HS-5 (cell line): ENCODE measurements at regions not wholly inside any gene's neighbourhood (a gene's known extent, or its start where the extent isn't known, plus 50 kb on each side); places are given as distances from the start of the nearest gene placed in this dataset.

Source experiments
- DNase-seq: peaks from one replicate; pipeline ENCODE4 v3.0.0-alpha.2; 2012; ENCODE audit warnings: low read depth

DNA sequence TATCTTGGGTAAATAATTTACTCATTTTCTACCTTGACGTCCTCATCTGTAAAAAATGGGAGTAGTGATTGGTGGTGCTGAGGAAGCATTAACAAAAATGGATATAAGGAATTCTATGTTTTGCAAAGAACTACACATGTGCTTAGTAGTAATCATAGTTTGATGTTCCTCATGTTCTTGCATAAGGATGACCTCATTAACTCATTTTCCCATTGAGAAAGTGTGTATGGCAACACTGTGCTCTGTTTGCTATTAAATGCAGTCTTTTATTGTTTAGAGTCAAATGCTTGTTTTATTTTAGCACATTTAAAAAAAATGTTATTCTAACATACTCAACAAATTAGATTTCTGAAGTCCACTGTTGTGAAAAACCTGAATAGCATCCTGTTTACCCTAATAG, 211.2 kb upstream of the RSPO3 start:
- no peak for DNase-seq

DNA sequence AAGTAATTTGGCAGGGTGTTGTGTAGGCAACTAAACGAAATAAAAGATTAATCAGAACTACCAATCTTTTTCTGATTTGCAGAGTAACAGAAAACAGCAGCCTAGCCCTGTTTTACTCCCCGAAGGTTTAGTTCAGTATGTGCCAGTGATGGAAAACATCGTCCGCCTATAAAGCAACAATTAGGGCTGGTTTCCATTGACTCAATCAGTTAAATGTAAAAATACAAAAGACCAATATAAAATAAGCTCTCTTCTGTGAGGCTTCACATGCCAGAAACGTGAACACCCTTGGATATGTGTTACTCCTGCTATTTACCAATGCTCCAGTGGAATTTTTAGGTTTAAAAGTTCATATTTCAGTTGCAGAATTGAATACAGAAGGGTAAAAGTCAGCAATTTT, 210.5 kb upstream of the RSPO3 start:
- DNase-seq = no peak

DNA sequence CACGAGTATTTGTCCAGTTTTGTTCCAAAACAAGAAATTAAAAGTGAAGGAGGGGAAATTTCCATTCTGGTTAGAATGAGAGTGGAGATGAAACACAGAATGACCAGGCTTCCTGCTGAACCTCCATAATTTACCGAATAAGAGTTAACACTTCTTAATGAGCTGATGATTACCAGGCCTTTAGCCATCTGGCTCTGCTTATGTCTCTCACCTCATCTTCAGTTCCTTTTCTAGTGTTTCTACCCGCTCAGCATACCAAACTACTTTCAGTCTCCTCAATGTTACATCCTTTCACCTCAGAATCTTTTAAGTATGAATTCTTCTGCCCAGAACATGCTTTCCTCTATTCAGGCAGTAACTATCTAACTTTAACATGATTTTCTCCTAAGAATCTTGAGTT, 209.0 kb upstream of the RSPO3 start:
- no peak for DNase-seq

DNA sequence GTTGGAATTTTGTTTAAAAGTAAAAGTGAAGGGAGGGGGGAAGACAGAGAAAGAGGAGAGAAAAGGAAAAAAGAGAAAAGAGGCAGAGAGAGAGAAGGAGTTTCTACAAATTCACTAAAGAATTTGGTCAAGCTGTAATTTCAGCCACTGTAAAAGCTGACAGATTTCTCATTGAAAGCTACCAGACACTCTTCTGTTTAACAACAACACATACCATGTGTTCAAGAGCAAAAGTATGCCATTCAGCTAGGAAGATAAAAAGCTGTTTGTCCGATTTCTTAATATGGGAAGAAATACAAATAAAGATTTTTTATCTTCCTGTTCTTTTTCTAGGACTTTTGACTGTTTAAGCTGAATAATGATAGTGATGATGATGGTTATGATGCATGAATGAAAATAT, 204.8 kb upstream of the RSPO3 start:
- no peak for DNase-seq

DNA sequence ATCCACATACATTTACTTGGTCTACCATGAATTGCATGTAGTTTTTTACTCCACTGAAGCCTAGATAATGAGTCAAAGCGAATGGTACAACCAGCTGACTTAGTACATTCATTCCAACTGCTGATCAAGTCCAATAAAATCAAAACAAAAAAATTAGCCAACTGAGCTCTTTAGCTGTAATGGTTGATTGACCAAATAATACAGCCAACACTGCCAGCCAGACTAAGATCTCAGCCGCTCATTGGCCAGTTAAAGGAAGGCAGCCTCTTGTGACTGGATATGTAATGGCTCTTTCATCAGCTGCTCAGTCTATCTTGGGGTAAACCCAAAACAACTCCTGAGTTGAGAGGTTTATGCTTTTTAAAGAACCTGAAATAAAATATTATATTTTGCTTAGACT, 204.3 kb upstream of the RSPO3 start:
- no peak for DNase-seq

DNA sequence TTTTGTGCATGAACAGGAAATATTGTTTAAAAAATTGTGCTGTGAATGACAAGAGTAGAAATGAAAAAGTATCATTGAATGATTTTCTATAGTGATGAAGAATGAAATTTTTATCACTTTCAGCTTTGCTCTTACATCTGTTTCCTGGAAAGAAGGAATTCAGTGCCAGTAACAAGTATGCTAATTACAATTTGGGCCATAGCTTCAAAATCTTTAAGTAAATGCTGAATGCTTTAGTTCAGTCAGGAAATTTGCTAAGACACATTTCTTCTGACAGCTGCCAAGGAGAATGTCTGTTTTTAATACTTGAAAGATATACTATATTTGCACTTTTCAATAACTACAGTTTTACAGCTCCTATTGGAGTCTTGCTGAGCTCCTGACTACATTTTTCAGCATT, 203.7 kb upstream of the RSPO3 start:
- no peak for DNase-seq

DNA sequence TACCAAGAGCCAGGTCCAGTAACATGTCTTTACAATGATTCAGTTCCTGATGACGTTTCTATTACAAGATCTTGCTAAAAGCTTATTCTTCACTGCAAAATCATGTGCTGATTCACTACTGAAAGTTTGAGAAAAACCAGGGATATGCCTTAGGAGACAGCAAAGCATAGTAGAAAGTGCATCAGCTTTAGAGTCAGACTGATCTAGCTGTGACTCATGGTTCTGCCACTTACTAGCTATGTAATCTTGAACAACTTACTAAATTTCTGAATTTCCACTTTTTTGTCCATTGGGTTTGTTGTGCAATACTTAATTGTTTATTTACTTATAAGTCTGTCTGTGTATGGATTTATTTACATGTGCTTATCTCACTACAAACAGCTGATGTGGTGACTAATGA, 198.5 kb upstream of the RSPO3 start:
- DNase-seq = peak; percentile 95

DNA sequence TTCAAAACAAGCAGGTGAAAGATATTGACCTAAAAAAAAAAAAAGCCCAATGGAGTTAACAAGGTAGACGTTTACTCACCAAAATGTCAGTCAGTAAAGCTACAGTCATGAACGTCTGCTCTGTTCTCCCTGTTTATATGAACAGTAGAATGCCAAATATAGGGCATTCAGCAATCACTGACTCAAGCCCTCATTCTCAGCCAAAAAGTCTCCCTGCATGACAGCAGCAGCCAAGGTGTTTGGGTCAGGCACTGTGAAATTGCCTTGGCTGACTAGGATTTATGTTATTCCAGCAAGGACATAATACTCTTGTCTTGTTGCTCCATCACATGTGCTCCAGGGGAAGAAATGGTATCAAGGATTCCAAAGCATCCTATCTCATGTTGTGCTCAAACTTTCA, 194.7 kb upstream of the RSPO3 start:
- no peak for DNase-seq

DNA sequence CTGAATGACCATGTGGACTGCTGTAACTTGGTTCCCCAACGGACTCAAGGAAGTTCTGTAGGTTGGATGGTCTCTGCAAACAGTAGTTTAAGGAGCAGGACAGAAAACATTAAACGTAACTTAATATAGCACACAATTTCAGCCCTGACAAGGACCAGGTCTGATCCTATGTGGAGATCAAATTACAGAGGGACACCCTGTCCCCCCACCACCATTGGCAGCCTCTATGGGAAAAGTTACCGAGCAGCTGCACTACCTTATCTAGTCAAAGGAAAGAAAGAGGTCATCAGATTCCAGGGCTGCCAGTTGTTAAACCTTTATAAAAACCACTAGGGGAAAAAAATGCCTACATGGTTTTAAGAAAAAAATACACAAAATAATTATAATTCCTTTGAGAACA, 191.5 kb upstream of the RSPO3 start:
- no peak for DNase-seq

DNA sequence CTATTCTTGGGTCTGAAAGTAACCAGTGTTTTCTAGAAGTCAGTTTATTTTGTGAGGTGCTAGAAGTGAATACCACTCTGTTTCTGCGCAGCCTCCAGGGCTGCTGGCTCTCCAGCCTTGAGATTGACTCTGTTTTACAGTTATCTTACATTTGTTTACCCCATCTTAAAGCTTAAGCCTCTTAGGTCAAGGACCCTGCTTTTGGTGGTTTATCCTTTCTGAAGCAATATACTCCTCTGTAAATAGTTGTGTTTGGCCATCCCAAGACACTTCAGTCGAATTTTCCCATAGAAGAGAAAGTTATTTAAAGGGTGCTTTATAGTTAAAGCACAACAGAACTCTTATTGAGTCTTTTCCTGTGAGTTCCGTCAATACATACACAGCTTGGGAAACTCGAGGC, 190.6 kb upstream of the RSPO3 start:
- no peak for DNase-seq

DNA sequence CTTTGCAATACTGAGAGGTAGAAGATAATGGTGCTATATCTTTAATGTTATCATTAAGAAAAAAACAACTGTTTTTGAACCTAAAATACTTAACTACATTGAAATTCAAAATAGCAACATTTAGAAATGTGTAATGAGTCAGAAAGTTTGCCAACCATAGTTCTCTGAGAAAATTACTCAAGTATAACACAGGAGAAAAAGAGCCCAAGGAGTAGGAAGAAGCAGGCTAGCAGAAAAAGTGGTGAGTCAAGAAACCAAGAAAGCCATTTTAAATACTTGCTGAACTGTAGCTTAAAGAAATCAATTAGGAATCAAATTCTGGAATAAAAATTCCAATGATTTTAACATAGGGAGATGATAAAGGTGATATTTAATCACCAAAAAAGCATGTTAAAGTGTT, 181.0 kb upstream of the RSPO3 start:
- DNase-seq = no peak

DNA sequence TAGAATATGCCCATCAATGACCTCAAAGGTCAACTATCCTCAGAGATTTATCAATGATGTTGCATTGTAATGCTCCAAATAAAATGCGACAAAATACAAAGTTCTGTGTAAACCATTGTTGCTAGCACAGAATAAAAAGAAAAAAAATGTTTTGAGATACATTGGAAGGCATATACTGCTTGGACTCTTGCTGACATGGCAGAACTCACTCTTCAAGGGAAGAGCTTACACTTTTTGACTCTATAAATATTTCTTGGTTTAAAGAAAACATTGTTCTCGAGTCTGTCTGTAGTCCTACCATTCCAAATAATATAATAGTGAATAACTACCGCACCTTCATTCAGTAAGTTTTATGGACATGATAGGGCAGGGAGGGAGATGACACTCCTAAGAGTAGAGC, 178.7 kb upstream of the RSPO3 start:
- no peak for DNase-seq

DNA sequence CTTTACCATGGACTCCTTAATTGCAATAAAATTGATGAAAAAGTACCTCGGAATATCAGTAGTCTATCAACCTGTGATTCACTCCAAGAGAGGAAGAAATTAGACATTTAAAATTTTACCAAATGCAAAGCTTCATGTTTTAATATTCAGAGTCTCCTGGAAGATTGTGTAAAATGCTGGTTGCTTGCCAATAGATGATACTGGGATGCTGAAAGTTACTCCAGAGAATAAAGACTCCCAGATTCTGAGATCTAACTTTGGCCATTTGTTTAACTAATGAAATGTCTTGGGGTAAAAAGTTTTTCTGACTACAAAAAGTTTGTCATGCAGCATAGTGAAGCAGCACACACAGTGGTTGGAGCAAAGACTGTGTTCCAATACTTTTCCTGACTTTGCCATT, 176.7 kb upstream of the RSPO3 start:
- DNase-seq = no peak

DNA sequence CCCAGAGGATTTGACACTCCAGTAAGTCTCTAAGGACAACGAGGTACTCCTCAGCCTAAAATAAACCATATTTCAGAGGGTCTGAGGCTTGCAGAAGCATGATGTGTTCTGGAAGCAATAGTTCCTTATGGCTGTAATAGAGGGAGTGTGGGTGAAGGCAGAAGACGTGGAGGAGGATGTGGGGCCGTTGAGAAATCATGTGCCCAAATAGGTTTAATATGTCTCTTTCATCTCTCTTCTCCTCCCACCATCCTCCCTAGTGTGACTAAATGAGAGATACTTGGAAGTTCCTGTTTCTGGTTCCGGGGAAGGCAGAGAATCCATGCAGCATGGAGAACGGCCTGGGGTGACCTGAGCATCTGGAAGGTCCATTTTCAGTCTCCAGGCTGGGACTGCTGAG, 174.0 kb upstream of the RSPO3 start:
- no peak for DNase-seq

DNA sequence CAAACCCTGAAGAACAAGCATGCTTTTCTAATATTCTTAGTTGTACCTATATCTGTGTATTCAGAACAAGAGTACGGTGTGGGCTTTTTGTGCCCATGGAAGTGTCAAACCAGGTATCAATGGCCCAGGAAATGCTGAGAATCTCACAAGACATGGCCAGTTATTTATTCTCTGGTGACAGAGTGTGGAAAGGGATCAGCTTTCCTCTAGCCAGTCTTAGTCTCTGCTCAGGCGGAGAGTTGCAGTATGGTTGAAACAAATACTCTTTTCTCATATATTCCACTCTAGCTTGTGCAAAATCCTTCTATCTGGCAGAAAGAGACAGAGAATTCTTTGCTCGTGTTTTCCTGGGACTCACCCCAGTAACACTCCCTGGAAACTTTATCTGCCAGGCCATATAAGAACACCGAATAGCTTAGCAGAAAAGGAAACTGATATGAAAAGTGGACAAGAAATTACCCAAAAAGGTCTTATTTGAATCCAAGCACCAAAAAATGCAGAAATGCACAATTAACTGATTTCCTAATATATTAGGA, 173.3 kb upstream of the RSPO3 start:
- DNase-seq = no peak

DNA sequence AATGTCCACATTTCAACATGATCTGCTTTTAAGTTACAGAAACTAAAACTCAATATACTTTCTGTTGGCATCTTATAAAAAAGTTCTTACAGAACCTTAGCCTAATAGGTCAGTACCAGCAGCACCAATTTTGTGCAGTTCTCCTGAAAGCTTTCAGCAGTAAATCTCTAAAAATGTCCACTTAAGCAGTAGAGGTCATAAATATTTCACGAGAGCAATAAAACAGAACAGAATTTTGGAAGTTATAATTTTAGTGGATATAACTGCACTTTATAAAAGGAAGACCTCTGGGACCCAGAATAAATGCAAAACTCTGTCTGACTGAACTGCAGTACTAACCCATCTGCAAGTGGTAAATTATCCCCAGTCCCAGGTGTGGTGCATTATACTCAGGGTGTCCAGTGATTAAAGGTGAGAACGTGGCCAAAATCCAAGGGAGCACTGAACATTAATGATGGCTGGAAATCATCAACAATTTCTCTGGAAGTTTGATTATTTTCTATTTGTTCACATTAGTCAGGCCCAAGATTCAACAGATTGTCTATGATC, 172.6 kb upstream of the RSPO3 start:
- no peak for DNase-seq

DNA sequence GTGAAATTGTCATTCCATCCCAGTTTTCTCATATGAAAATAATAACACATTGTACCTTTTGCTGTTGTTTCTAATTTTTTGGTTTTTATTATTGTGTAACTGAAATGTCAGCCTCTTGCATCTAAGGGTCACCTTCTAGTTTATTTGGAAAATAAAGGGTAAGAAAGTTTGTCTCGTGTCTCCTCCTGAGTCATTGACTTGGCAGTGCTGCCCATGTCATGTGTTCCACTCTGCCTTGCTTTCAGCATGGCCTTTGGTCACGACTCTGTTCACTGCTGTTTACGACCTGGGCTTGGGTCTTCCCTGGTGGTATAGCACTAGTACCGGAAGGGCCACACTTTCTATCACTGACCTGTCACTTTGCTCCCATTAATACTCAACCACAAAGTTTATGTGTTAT, 171.4 kb upstream of the RSPO3 start:
- DNase-seq = no peak

DNA sequence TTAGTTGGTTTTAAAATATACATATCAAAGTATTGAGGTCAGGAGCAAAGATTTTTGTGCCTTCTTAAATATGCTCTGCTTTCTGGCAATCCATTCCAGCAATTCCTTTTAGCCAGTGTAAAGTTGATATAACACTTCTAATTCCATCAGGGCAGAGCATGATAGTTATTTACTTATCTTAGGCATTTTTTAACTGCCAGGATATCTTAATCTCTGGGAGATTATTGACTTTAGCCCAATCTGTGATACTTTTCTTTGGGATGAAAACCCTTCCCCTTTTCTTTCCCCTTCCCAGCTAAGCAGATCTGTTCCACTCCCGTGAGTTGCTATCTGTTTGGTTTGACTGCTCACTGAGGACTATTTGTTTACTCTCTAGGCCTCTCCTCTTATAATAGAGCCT, 168.7 kb upstream of the RSPO3 start:
- no peak for DNase-seq

DNA sequence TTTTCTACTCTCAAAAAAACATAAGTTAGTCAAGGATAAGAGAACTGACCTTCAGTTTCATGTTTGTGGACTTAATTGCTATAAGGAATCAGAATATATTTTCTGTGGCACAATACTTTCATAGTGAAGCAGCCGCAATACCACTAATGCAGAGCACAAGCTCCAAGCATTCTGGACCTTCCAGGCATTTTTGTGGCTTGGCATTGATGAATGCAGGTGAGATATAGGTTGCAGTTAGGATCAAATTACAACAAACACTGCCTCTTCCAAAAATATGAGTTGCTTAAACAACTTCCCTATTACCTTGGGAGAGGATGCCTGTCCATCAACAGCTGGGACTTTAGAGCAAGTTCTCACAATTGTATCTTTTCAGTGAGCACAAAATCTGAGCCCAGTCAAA, 162.8 kb upstream of the RSPO3 start:
- DNase-seq = no peak

DNA sequence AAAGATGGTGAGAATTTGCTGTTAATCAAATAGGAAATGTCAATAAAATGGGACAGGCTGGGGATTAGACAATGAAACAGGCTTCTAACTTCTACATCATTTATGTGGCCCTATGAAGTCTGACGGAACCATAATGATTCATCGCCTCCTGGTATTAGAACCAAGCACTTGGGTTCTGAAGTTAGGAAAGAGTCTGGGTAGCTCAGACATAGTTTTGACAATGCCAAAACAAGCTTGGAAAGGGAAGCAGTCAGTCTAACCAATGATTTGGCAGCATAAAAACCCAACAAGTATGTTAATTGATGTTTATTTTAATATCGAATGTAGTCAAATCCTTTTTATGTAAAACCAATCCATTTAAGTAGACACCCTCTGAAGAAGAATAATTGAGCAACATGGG, 160.8 kb upstream of the RSPO3 start:
- no peak for DNase-seq

DNA sequence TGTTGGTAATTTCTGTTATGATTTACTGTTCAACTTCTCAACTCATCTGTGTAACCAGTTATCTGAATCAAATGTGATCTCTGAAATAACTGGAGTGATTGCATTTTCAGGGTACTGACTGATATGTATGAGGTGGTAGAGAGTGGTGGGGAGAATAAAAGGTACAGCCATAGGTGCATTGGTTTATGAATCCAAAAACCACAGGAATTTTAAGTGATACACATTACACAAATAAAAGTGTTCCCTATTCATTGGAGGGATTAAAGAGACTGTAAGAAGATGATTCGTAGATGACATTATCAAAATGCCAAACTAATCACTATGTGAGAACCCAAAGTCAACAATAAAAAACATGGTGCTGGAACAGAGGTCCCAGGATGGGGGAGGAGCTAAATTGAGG, 158.7 kb upstream of the RSPO3 start:
- no peak for DNase-seq

DNA sequence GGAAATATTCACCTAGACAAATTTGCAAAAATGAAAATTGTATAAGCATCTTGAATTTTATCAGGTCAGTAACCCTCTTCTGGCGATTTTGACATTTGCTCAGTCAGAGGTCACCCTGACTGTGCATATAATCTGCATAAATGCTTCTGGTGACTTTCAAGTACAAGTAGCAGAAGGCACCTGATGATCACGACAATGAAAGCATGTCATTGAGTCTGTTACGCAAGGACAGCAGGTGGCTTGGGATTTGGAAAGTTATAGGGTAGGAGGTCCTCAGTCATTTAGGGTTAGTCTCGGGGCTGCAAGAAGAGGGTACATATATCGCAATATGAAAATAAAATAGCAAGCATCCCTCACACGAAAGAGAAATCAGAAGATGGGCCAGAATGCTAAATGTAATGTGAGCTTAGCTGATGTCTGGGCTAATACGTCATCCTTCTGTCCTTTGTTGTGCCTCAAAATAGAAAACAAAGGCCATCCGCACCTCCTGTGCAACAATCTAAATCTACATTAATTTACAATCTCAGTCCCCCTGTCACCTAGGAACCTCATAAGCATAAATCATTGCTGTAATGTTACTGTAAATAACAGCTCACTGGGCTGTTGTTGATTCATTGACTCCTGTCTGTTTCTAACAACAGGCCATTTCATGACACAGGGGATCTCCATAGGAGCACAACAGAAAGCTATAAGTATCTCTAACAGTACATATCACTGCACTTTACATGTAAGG, 155.2 kb upstream of the RSPO3 start:
- no peak for DNase-seq

DNA sequence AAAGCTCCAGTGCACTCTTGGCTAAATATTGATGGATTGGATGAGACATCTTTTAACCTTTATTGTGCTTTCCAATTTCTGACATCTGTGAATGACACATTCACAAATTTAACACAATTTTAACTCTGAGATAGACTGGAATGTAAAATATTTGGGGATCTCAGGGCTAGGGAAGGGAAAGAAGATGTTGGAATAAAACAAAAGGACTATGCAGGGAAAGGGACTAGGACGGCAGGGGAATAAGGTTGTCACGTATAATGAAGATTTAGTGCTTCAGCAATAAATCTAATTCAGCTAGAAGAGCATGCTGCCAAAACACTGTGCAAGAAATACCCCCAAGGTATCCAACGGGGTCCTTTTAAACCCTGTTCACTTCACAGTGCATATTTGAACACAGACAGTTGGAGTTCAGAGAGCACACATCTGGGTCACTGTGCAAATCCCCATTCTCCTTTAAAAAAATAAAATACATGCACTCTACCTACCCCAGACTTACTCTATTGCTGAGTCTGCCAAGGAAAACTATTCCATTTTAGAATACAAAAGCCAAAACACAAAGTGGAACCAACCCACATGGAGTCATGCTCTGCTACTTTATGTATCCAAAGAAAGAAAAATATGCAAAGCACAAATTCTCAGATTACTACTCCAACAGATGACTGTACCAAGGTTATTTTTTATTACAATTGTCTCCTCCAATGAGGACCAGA, 151.0 kb upstream of the RSPO3 start:
- DNase-seq = no peak
